K562 (cell line): ENCODE measurements at regions not wholly inside any gene's neighbourhood (a gene's known extent, or its start where the extent isn't known, plus 50 kb on each side); places are given as distances from the start of the nearest gene placed in this dataset.

ENCODE experiments used
- ADNP ChIP-seq: fragments of 200-800 bp; sonication (Bioruptor generic); IDR thresholded peaks from 2 replicates; pipeline ENCODE4 v1.6.1; 2016; ENCODE audit warnings: missing genetic modification characterization, missing compliant biosample characterization
- DMBX1 ChIP-seq: fragments of 250-450 bp; sonication (Bioruptor Pico); IDR thresholded peaks from 2 replicates; pipeline ENCODE4 v1.8.0; 2022; ENCODE audit warnings: inconsistent platforms, mild to moderate bottlenecking, moderate library complexity, borderline replicate concordance
- ETV5 ChIP-seq: sonication (generic); formaldehyde crosslinking; IDR thresholded peaks from 2 replicates; pipeline ENCODE4 v1.4.0; 2020; ENCODE audit warnings: low read depth, mild to moderate bottlenecking, missing genetic modification reagents
- EWSR1 ChIP-seq: fragments of 450-650 bp; IDR thresholded peaks from 2 replicates; pipeline ENCODE4 v1.6.1; 2018; ENCODE audit warnings: borderline replicate concordance, mild to moderate bottlenecking, low read depth, moderate library complexity; ENCODE audit not compliant: partially characterized antibody
- FOXK1 ChIP-seq: sonication (generic); formaldehyde crosslinking; IDR thresholded peaks from 2 replicates; pipeline ENCODE4 v1.8.0; 2022; ENCODE audit warnings: missing genetic modification reagents, mild to moderate bottlenecking, borderline replicate concordance
- ILF3 ChIP-seq: fragments of 450-650 bp; IDR thresholded peaks from 2 replicates; pipeline ENCODE4 v1.6.1; 2018; ENCODE audit warnings: antibody characterized with exemption, mild to moderate bottlenecking, moderate library complexity, borderline replicate concordance
- KAT2B ChIP-seq: IDR thresholded peaks from one replicate; pipeline ENCODE4 v1.6.1; 2012; ENCODE audit warnings: low read depth, mild to moderate bottlenecking, control low read depth, inconsistent platforms, low read length, moderate library complexity
- KLF13 ChIP-seq: fragments of 450-650 bp; IDR thresholded peaks from 2 replicates; pipeline ENCODE4 v1.6.1; 2016; ENCODE audit warnings: missing genetic modification characterization, low read depth, mild to moderate bottlenecking, missing compliant biosample characterization, moderate library complexity, borderline replicate concordance
- SMARCA4 ChIP-seq: fragments of 450-650 bp; IDR thresholded peaks from 2 replicates; pipeline ENCODE4 v1.6.1; 2016
- SMARCA5 ChIP-seq: fragments of 450-650 bp; IDR thresholded peaks from 2 replicates; pipeline ENCODE4 v1.6.1; 2016
- ZFPM2 ChIP-seq: fragments of 250-450 bp; sonication (Bioruptor Pico); IDR thresholded peaks from 2 replicates; pipeline ENCODE4 v1.5.1; 2022; ENCODE audit warnings: mild to moderate bottlenecking
- ZNF589 ChIP-seq: fragments of 200-800 bp; sonication (Bioruptor generic); IDR thresholded peaks from 2 replicates; pipeline ENCODE4 v1.6.1; 2016; ENCODE audit warnings: low read depth, missing genetic modification characterization, missing compliant biosample characterization
- TF ChIP-seq, protein P1 (sequence below): fragments of 150-350 bp; IDR thresholded peaks from 2 replicates; pipeline ENCODE4 v1.6.1; 2014; ENCODE audit warnings: low read depth, mild to moderate bottlenecking, low read length, borderline replicate concordance
- TF ChIP-seq, protein P2 (sequence below): fragments of 250-450 bp; sonication (Bioruptor Pico); IDR thresholded peaks from 2 replicates; pipeline ENCODE4 v1.4.0; 2020; ENCODE audit warnings: mild to moderate bottlenecking, moderate library complexity
- TF ChIP-seq, protein P3 (sequence below), 2 experiments: fragments of 200-800 bp in 1 of 2; sonication (Bioruptor generic) in 1 of 2; sonication (generic) in 1 of 2; formaldehyde crosslinking in 1 of 2; IDR thresholded peaks in 1 of 2; conservative IDR thresholded peaks in 1 of 2; 2 replicates each; pipeline versions ENCODE4 v1.5.0 to v1.6.1; 2016 to 2020; ENCODE audit warnings: missing compliant biosample characterization in 1 of 2, missing genetic modification characterization in 1 of 2, missing genetic modification reagents in 1 of 2
- TF ChIP-seq, protein P4 (sequence below): fragments of 450-650 bp; formaldehyde crosslinking; IDR thresholded peaks from 2 replicates; pipeline ENCODE4 v1.4.0; 2020; ENCODE audit warnings: mild to moderate bottlenecking, moderate library complexity
- TF ChIP-seq, protein P5 (sequence below): fragments of 450-650 bp; IDR thresholded peaks from 2 replicates; pipeline ENCODE4 v1.6.1; 2016; ENCODE audit warnings: missing biosample characterization, missing genetic modification characterization

DNA sequence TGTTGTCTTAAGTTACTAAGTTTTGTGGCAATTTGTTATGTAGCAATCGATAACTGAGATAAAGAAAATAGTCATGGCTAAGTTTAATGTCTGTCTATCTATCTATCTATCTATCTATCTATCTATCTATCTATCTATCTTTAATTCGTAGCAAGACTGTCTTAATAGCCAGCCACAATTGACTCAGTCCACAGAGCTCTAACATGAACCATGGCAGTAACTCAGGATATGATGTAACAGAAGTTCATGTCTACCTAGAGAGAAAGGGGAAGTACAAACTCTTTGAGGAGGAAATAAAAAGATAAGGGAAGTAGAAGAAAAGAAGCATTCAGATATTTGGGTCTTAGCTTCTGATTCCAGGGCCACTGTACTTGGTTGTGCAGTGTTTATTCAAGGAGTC, 61.5 kb upstream of the FNDC3B start (continued):
- TF ChIP-seq ZNF589 (CRISPR knock-in tag) (peak; percentile 75; the same call in 1 of the 2 replicates), ILF3 (no peak), ETV5 (CRISPR knock-in tag) (0 out of 2 replicates have a peak, but pooled peaks have one; percentile 48), FOXK1 (no peak), SMARCA4 (peak; percentile 62; the same call in 1 of the 2 replicates), KLF13 (tag) (no peak), SMARCA5 (no peak), EWSR1 (no peak), KAT2B (no peak), DMBX1 (CRISPR knock-in tag) (no peak; the same call in 1 of the 2 replicates), ADNP (tag) (no peak), ZFPM2 (peak; percentile 88; the same call in 1 of the 2 replicates)
- TF ChIP-seq, protein P1, sequence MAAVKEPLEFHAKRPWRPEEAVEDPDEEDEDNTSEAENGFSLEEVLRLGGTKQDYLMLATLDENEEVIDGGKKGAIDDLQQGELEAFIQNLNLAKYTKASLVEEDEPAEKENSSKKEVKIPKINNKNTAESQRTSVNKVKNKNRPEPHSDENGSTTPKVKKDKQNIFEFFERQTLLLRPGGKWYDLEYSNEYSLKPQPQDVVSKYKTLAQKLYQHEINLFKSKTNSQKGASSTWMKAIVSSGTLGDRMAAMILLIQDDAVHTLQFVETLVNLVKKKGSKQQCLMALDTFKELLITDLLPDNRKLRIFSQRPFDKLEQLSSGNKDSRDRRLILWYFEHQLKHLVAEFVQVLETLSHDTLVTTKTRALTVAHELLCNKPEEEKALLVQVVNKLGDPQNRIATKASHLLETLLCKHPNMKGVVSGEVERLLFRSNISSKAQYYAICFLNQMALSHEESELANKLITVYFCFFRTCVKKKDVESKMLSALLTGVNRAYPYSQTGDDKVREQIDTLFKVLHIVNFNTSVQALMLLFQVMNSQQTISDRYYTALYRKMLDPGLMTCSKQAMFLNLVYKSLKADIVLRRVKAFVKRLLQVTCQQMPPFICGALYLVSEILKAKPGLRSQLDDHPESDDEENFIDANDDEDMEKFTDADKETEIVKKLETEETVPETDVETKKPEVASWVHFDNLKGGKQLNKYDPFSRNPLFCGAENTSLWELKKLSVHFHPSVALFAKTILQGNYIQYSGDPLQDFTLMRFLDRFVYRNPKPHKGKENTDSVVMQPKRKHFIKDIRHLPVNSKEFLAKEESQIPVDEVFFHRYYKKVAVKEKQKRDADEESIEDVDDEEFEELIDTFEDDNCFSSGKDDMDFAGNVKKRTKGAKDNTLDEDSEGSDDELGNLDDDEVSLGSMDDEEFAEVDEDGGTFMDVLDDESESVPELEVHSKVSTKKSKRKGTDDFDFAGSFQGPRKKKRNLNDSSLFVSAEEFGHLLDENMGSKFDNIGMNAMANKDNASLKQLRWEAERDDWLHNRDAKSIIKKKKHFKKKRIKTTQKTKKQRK: no peak
- TF ChIP-seq, protein P2, sequence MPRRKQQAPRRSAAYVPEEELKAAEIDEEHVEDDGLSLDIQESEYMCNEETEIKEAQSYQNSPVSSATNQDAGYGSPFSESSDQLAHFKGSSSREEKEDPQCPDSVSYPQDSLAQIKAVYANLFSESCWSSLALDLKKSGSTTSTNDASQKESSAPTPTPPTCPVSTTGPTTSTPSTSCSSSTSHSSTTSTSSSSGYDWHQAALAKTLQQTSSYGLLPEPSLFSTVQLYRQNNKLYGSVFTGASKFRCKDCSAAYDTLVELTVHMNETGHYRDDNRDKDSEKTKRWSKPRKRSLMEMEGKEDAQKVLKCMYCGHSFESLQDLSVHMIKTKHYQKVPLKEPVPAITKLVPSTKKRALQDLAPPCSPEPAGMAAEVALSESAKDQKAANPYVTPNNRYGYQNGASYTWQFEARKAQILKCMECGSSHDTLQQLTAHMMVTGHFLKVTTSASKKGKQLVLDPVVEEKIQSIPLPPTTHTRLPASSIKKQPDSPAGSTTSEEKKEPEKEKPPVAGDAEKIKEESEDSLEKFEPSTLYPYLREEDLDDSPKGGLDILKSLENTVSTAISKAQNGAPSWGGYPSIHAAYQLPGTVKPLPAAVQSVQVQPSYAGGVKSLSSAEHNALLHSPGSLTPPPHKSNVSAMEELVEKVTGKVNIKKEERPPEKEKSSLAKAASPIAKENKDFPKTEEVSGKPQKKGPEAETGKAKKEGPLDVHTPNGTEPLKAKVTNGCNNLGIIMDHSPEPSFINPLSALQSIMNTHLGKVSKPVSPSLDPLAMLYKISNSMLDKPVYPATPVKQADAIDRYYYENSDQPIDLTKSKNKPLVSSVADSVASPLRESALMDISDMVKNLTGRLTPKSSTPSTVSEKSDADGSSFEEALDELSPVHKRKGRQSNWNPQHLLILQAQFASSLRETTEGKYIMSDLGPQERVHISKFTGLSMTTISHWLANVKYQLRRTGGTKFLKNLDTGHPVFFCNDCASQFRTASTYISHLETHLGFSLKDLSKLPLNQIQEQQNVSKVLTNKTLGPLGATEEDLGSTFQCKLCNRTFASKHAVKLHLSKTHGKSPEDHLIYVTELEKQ (CRISPR knock-in tag): 0 out of 2 replicates have a peak, but pooled peaks have one; percentile 9
- TF ChIP-seq, protein P3, sequence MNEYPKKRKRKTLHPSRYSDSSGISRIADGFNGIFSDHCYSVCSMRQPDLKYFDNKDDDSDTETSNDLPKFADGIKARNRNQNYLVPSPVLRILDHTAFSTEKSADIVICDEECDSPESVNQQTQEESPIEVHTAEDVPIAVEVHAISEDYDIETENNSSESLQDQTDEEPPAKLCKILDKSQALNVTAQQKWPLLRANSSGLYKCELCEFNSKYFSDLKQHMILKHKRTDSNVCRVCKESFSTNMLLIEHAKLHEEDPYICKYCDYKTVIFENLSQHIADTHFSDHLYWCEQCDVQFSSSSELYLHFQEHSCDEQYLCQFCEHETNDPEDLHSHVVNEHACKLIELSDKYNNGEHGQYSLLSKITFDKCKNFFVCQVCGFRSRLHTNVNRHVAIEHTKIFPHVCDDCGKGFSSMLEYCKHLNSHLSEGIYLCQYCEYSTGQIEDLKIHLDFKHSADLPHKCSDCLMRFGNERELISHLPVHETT (CRISPR knock-in tag; conservative IDR thresholded peaks at IDR 0.05 in 1 of 2, IDR thresholded peaks at IDR 0.05 in 1 of 2): 0 out of 4 replicates have a peak, but pooled peaks of 1 of the 2 experiments have one; percentile 31
- TF ChIP-seq, protein P4, sequence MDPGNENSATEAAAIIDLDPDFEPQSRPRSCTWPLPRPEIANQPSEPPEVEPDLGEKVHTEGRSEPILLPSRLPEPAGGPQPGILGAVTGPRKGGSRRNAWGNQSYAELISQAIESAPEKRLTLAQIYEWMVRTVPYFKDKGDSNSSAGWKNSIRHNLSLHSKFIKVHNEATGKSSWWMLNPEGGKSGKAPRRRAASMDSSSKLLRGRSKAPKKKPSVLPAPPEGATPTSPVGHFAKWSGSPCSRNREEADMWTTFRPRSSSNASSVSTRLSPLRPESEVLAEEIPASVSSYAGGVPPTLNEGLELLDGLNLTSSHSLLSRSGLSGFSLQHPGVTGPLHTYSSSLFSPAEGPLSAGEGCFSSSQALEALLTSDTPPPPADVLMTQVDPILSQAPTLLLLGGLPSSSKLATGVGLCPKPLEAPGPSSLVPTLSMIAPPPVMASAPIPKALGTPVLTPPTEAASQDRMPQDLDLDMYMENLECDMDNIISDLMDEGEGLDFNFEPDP: no peak
- TF ChIP-seq, protein P5, sequence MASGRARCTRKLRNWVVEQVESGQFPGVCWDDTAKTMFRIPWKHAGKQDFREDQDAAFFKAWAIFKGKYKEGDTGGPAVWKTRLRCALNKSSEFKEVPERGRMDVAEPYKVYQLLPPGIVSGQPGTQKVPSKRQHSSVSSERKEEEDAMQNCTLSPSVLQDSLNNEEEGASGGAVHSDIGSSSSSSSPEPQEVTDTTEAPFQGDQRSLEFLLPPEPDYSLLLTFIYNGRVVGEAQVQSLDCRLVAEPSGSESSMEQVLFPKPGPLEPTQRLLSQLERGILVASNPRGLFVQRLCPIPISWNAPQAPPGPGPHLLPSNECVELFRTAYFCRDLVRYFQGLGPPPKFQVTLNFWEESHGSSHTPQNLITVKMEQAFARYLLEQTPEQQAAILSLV (tag): no peak
